Suprapubic skin (tissue), 4 donors: ENCODE measurements at regions not wholly inside any gene's neighbourhood (a gene's known extent, or its start where the extent isn't known, plus 50 kb on each side); places are given as distances from the start of the nearest gene placed in this dataset.

Experiments used
- DNase-seq, 2 donors: peaks; one replicate each; pipeline ENCODE4 v3.0.0-alpha.2; 2019; ENCODE audit warnings: low spot score in 2 of 2
- H3K27ac ChIP-seq: fragments of 200-600 bp; sonication (generic); one replicate; pipeline ENCODE4 v1.5.1; 2019
- H3K27me3 ChIP-seq: fragments of 200-600 bp; sonication (generic); one replicate; pipeline ENCODE4 v1.5.1; 2019
- H3K36me3 ChIP-seq: fragments of 200-600 bp; sonication (generic); one replicate; pipeline ENCODE4 v1.5.1; 2019
- H3K4me1 ChIP-seq: fragments of 200-600 bp; sonication (generic); one replicate; pipeline ENCODE4 v1.5.1; 2019
- H3K4me3 ChIP-seq: fragments of 200-600 bp; sonication (generic); one replicate; pipeline ENCODE4 v1.5.1; 2019; ENCODE audit warnings: mild to moderate bottlenecking
- H3K9me3 ChIP-seq: fragments of 200-600 bp; sonication (generic); one replicate; pipeline ENCODE4 v1.5.1; 2019
- CTCF ChIP-seq, 2 donors: fragments of 200-600 bp in 1 of 2; fragments of 450-650 bp in 1 of 2; sonication (generic) in 1 of 2; IDR thresholded peaks; one replicate each; pipeline ENCODE4 v1.5.1; 2016 to 2019; ENCODE audit warnings: antibody characterized with exemption in 2 of 2, mild to moderate bottlenecking in 1 of 2, moderate library complexity in 1 of 2
- EP300 ChIP-seq: sonication (generic); formaldehyde crosslinking; IDR thresholded peaks from one replicate; pipeline ENCODE4 v1.6.1; 2017; ENCODE audit warnings: antibody characterized with exemption
- POLR2A ChIP-seq, 2 donors: fragments of 450-650 bp; IDR thresholded peaks; one replicate each; pipeline ENCODE4 v1.6.1; 2017; ENCODE audit warnings: antibody characterized with exemption in 2 of 2, mild to moderate bottlenecking in 2 of 2, moderate library complexity in 2 of 2
- POLR2AphosphoS5 ChIP-seq, 3 donors: sonication (generic); formaldehyde crosslinking; IDR thresholded peaks; one replicate each; pipeline ENCODE4 v1.6.1; 2017; ENCODE audit warnings: antibody characterized with exemption in 3 of 3
- WGBS: methylation state at CpG from one replicate; pipeline ENCODE4 v1.1.5; 2018; 5-methylcytosine and 5-hydroxymethylcytosine counted together

GRCh38 chrX:45633419-45633818 is 432.7 kb upstream of the DIPK2B start:
- no peak overlapping the region for H3K4me3 ChIP-seq
- no peak for DNase-seq
- no peaks in the 10 kb centered on the region for H3K27me3 ChIP-seq
- H3K4me1 ChIP-seq, result no peaks in the 10 kb centered on the region
- H3K9me3 ChIP-seq, result no peaks in the 10 kb centered on the region
- no peaks in the 10 kb centered on the region for H3K36me3 ChIP-seq
- 82% methylated on average over 4 of the region's 4 CpGs for WGBS
- no peak overlapping the region for H3K27ac ChIP-seq
- TF ChIP-seq EP300 (no peak), CTCF (IDR thresholded peaks at IDR 0.05) (no peak), POLR2A (IDR thresholded peaks at IDR 0.05) (no peak), POLR2AphosphoS5 (IDR thresholded peaks at IDR 0.05) (no peak)

GRCh38 chrX:45632506-45632905 is 431.8 kb upstream of the DIPK2B start:
- Histone ChIP-seq H3K27ac (no peak overlapping the region), H3K36me3 (no peaks in the 10 kb centered on the region), H3K27me3 (no peaks in the 10 kb centered on the region), H3K4me3 (no peak overlapping the region), H3K9me3 (no peaks in the 10 kb centered on the region), H3K4me1 (no peaks in the 10 kb centered on the region)
- 89% methylated on average over 16 of the region's 17 CpGs for WGBS
- no peak for DNase-seq
- TF ChIP-seq POLR2AphosphoS5 (IDR thresholded peaks at IDR 0.05) (no peak), POLR2A (IDR thresholded peaks at IDR 0.05) (no peak), CTCF (IDR thresholded peaks at IDR 0.05) (no peak), EP300 (no peak)

GRCh38 chrX:45630078-45630477 is 429.4 kb upstream of the DIPK2B start:
- WGBS, result 90% methylated on average over 1 of the region's 1 CpG
- Histone ChIP-seq H3K27me3 (no peaks in the 10 kb centered on the region), H3K36me3 (no peaks in the 10 kb centered on the region), H3K4me3 (no peak overlapping the region), H3K9me3 (no peaks in the 10 kb centered on the region), H3K27ac (no peak overlapping the region), H3K4me1 (no peaks in the 10 kb centered on the region)
- TF ChIP-seq CTCF (IDR thresholded peaks at IDR 0.05) (no peak), EP300 (no peak), POLR2A (IDR thresholded peaks at IDR 0.05) (no peak), POLR2AphosphoS5 (IDR thresholded peaks at IDR 0.05) (no peak)
- DNase-seq, result no peak

- no peaks in the 10 kb centered on the region for H3K36me3 ChIP-seq
- no peak overlapping the region for H3K27ac ChIP-seq
- H3K4me1 ChIP-seq, result no peaks in the 10 kb centered on the region
- 14% methylated on average over 1 of the region's 1 CpG for WGBS
- no peaks in the 10 kb centered on the region for H3K9me3 ChIP-seq
- no peak for DNase-seq
- no peak for TF ChIP-seq CTCF (IDR thresholded peaks at IDR 0.05)
- no peak for TF ChIP-seq POLR2A (IDR thresholded peaks at IDR 0.05)
- no peak for TF ChIP-seq EP300
- TF ChIP-seq POLR2AphosphoS5 (IDR thresholded peaks at IDR 0.05), result no peak
- H3K4me3 ChIP-seq, result no peak overlapping the region
- no peaks in the 10 kb centered on the region for H3K27me3 ChIP-seq
Observed at GRCh38 chrX:45628041-45628440, 427.4 kb upstream of the DIPK2B start.

GRCh38 chrX:45623266-45623665 is 422.6 kb upstream of the DIPK2B start:
- Histone ChIP-seq H3K36me3 (no peaks in the 10 kb centered on the region), H3K4me3 (no peak overlapping the region), H3K27ac (no peak overlapping the region), H3K9me3 (no peaks in the 10 kb centered on the region), H3K4me1 (peaks cover 11% of the 10 kb centered on the region), H3K27me3 (no peaks in the 10 kb centered on the region)
- no peak for DNase-seq
- TF ChIP-seq EP300, result no peak

- TF ChIP-seq EP300 (no peak), POLR2A (IDR thresholded peaks at IDR 0.05) (no peak), POLR2AphosphoS5 (IDR thresholded peaks at IDR 0.05) (no peak), CTCF (IDR thresholded peaks at IDR 0.05) (no peak)
- DNase-seq, result no peak
- H3K27ac ChIP-seq, result peak overlapping the region; percentile 41
Observed at GRCh38 chrX:45622538-45622937, 421.9 kb upstream of the DIPK2B start.

More at GRCh38 chrX:45622538-45622937, 421.9 kb upstream of the DIPK2B start:
- H3K9me3 ChIP-seq, result no peaks in the 10 kb centered on the region
- H3K27me3 ChIP-seq, result no peaks in the 10 kb centered on the region
- H3K4me3 ChIP-seq, result no peak overlapping the region
- peaks cover 11% of the 10 kb centered on the region for H3K4me1 ChIP-seq
- H3K36me3 ChIP-seq, result no peaks in the 10 kb centered on the region
